ENCODE measurements at regions not wholly inside any gene's neighbourhood (a gene's known extent, or its start where the extent isn't known, plus 50 kb on each side); places are given as distances from the start of the nearest gene placed in this dataset.

- TF ChIP-seq USF1 (IDR thresholded peaks at IDR 0.05; ENCODE audit: borderline replicate concordance, extremely low read length, insufficient read depth, low read depth, low read length), result no peak
- TF ChIP-seq USF2 (IDR thresholded peaks at IDR 0.05; ENCODE audit: borderline replicate concordance, low read depth, low read length), result no peak
- no peak for TF ChIP-seq CEBPZ (IDR thresholded peaks at IDR 0.05; ENCODE audit: low read depth, low read length)
- TF ChIP-seq EP300 (IDR thresholded peaks at IDR 0.05; ENCODE audit: borderline replicate concordance in 1 of 2, control insufficient read depth in 1 of 2, low read depth in 2 of 2, low read length in 2 of 2), result no peak
- no peak for TF ChIP-seq ATF2 (IDR thresholded peaks at IDR 0.05; ENCODE audit: low read length)
- TF ChIP-seq POLR2AphosphoS2 (IDR thresholded peaks at IDR 0.05; ENCODE audit: low read depth, low read length), result no peak
- no peak for TF ChIP-seq SMAD1 (IDR thresholded peaks at IDR 0.05; ENCODE audit: low read depth, partially characterized antibody)
- no peak for TF ChIP-seq MAX (IDR thresholded peaks at IDR 0.05; ENCODE audit: low read depth, low read length)
- no peak for TF ChIP-seq ZNF207 (IDR thresholded peaks at IDR 0.05; ENCODE audit: borderline replicate concordance)
- TF ChIP-seq GABPA (IDR thresholded peaks at IDR 0.05; ENCODE audit: low read depth), result no peak
- no peak for TF ChIP-seq BCLAF1 (IDR thresholded peaks at IDR 0.05)
- no peak for TF ChIP-seq RCOR1 (conservative IDR thresholded peaks at IDR 0.05; ENCODE audit: low read depth, low read length)
Measured at GRCh38 chr9:13367784-13368183, 88.3 kb upstream of the MPDZ start (continued).
